Fibroblast of villous mesenchyme (primary cell): ENCODE measurements at regions not wholly inside any gene's neighbourhood (a gene's known extent, or its start where the extent isn't known, plus 50 kb on each side); places are given as distances from the start of the nearest gene placed in this dataset.

Source experiments
- DNase-seq: peaks from one replicate; pipeline ENCODE4 v3.0.0-alpha.2; 2010; ENCODE audit warnings: low read depth
- H3K4me3 ChIP-seq: 2 replicates; pipeline ENCODE4 v1.5.1; 2011; ENCODE audit warnings: low read depth, mild to moderate bottlenecking, low read length
- CTCF ChIP-seq: IDR thresholded peaks from 2 replicates; pipeline ENCODE4 v1.5.1; 2012; ENCODE audit warnings: low read depth, mild to moderate bottlenecking, low read length; ENCODE audit not compliant: insufficient read depth

GRCh38 chr6:163916315-163917081 lies 502.0 kb downstream of the QKI start:
- H3K4me3 ChIP-seq: no peak overlapping the region
- no peak for TF ChIP-seq CTCF
- no peak for DNase-seq

GRCh38 chr6:163915131-163915530 lies 500.6 kb downstream of the QKI start:
- no peak for DNase-seq
- TF ChIP-seq CTCF: no peak
- H3K4me3 ChIP-seq: no peak overlapping the region

- no peak for TF ChIP-seq CTCF
- DNase-seq: no peak
- H3K4me3 ChIP-seq: no peak overlapping the region
Observed at GRCh38 chr6:163913045-163913444, 498.5 kb downstream of the QKI start.

GRCh38 chr6:163906006-163906710 lies 491.6 kb downstream of the QKI start:
- no peak for DNase-seq
- no peak for TF ChIP-seq CTCF
- H3K4me3 ChIP-seq: no peak overlapping the region

- H3K4me3 ChIP-seq: no peak overlapping the region
- TF ChIP-seq CTCF: no peak
- DNase-seq: no peak
Observed at GRCh38 chr6:163904186-163904585, 489.7 kb downstream of the QKI start.

- DNase-seq: no peak
- no peak for TF ChIP-seq CTCF
Observed at GRCh38 chr6:163903541-163903940, 489.0 kb downstream of the QKI start.

More at GRCh38 chr6:163903541-163903940, 489.0 kb downstream of the QKI start:
- H3K4me3 ChIP-seq: no peak overlapping the region
